HPDE6-E6E7 (cell line): ENCODE measurements at regions not wholly inside any gene's neighbourhood (a gene's known extent, or its start where the extent isn't known, plus 50 kb on each side); places are given as distances from the start of the nearest gene placed in this dataset.

Source experiments
- DNase-seq: peaks from one replicate; pipeline ENCODE4 v3.0.0; 2011; ENCODE audit warnings: missing footprints; ENCODE audit errors: extremely low spot score

- no peak for DNase-seq
Measured at GRCh38 chr1:56225964-56226815, 353.2 kb downstream of the PLPP3 start.

GRCh38 chr1:56223968-56224367, 355.4 kb downstream of the PLPP3 start:
- DNase-seq, result no peak

GRCh38 chr1:56222914-56223540, 356.3 kb downstream of the PLPP3 start:
- DNase-seq, result no peak

- DNase-seq, result no peak
Measured at GRCh38 chr1:56220021-56220420, 359.3 kb downstream of the PLPP3 start.

GRCh38 chr1:56218023-56218422, 361.3 kb downstream of the PLPP3 start:
- no peak for DNase-seq

GRCh38 chr1:56216218-56216617, 363.1 kb downstream of the PLPP3 start:
- no peak for DNase-seq

- DNase-seq, result no peak
Measured at GRCh38 chr1:56215771-56216170, 363.6 kb downstream of the PLPP3 start.

GRCh38 chr1:56215086-56215485, 364.3 kb downstream of the PLPP3 start:
- no peak for DNase-seq

- no peak for DNase-seq
Measured at GRCh38 chr1:56213068-56213467, 366.3 kb downstream of the PLPP3 start.

- DNase-seq, result no peak
Measured at GRCh38 chr1:56212143-56212542, 367.2 kb downstream of the PLPP3 start.

- DNase-seq, result no peak
Measured at GRCh38 chr1:56206391-56206790, 373.0 kb downstream of the PLPP3 start.

GRCh38 chr1:56204206-56204605, 375.2 kb downstream of the PLPP3 start:
- no peak for DNase-seq

GRCh38 chr1:56202796-56203492, 376.4 kb downstream of the PLPP3 start:
- no peak for DNase-seq

- no peak for DNase-seq
Measured at GRCh38 chr1:56202186-56202585, 377.2 kb downstream of the PLPP3 start.

- no peak for DNase-seq
Measured at GRCh38 chr1:56200896-56201295, 378.5 kb downstream of the PLPP3 start.

- no peak for DNase-seq
Measured at GRCh38 chr1:56200442-56200841, 378.9 kb downstream of the PLPP3 start.

- no peak for DNase-seq
Measured at GRCh38 chr1:56199956-56200355, 379.4 kb downstream of the PLPP3 start.

- DNase-seq, result no peak
Measured at GRCh38 chr1:56199061-56199460, 380.3 kb downstream of the PLPP3 start.

- no peak for DNase-seq
Measured at GRCh38 chr1:56197946-56198345, 381.4 kb downstream of the PLPP3 start.

GRCh38 chr1:56196839-56197238, 382.5 kb downstream of the PLPP3 start:
- no peak for DNase-seq

- no peak for DNase-seq
Measured at GRCh38 chr1:56194701-56195300, 384.6 kb downstream of the PLPP3 start.

- no peak for DNase-seq
Measured at GRCh38 chr1:56193656-56194055, 385.7 kb downstream of the PLPP3 start.
